Epidermal melanocyte (primary cell): ENCODE measurements at regions not wholly inside any gene's neighbourhood (a gene's known extent, or its start where the extent isn't known, plus 50 kb on each side); places are given as distances from the start of the nearest gene placed in this dataset.

Experiments used
- DNase-seq: peaks from one replicate; pipeline ENCODE4 v3.0.0; 2011; ENCODE audit warnings: low spot score; ENCODE audit not compliant: insufficient read length

GRCh38 chr12:23446746-23447145 is 502.7 kb downstream of the SOX5 start:
- DNase-seq = no peak

DNA sequence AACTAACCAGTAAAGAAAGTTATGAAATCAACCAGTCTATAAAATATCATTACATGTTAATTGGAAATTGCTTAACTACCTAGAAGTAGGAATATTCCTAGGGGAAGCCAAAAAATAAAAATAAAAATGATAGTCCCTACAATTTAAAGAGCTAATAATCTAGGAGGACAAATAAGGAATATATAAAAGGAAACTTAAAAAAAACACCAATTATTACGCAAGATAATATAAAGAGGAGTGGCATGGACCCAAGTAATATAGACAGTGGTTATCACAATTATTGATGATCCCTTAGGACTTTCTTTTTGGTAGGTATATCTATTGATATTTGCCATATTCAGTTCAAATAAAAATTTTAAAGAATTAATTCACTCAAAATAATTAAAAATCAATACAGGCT is 498.7 kb downstream of the SOX5 start:
- no peak for DNase-seq

DNA sequence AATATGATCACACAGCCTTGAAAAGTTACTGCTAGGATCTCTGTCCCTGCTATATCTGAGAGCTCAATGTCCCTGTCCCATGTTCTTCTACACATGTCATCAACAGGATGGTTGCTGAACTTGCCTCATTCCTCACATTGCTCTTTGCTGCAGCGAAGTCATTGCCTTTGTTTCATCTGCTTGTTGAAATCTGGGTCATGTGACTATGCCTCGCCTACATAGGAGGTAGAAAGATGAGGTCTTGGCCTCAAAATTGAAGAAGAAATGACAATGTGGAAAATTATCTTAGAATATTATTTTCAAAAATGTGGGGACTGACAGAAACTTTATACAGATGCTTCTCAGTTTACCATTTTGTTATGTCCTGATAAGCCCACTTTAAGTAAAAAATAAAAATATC is 494.2 kb downstream of the SOX5 start:
- DNase-seq = no peak

- no peak for DNase-seq
These were observed 490.8 kb downstream of the SOX5 start for GRCh38 chr12:23458640-23459039.

- no peak for DNase-seq
These were observed 486.9 kb downstream of the SOX5 start for GRCh38 chr12:23462546-23462945.

DNA sequence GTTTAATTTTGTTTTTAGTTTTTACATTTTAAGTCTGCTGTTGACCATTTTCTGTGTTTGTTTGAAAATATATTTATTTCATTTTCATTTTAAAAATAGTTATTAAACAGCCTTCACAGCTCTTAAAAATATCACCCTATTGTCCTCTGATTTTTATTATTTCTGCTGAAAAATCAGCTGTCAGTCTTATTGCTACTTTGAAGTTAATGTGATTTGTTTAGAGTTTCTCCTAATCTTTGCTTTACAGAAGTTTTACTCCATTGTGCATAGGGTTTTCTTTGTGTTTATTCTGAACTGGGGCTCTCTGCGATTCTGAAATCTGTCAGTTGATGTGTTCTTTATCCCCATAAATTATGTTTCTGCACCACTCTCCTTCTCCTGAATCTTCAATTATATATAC is 486.3 kb downstream of the SOX5 start:
- DNase-seq = no peak

DNA sequence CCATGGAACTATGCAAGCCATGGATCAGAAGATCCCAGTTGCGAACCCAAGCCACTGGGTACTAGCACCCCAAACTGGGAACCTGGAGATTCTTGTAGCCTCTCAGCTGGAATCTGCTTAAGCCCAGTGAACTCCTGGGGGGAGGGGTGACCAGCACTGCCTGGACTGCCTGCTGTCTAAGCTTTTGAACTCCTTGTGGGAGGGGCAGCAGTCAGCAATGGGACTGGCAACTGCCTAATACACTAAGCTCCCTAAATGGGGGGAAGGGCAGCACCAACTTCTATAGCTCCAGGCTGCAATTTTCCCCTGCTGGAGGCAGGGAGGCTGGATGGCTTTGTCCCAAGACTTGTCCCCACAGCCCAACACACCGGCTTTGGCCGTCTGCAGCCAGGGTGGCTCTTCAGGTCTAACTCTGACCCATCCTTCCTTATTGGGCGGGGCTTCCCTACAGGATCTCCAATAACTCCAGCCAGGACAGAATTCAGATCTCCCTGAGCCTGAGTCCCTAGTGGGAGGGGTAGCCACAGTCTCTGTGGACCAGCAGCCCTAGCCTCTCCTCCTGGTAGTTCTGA is 485.1 kb downstream of the SOX5 start:
- no peak for DNase-seq

DNA sequence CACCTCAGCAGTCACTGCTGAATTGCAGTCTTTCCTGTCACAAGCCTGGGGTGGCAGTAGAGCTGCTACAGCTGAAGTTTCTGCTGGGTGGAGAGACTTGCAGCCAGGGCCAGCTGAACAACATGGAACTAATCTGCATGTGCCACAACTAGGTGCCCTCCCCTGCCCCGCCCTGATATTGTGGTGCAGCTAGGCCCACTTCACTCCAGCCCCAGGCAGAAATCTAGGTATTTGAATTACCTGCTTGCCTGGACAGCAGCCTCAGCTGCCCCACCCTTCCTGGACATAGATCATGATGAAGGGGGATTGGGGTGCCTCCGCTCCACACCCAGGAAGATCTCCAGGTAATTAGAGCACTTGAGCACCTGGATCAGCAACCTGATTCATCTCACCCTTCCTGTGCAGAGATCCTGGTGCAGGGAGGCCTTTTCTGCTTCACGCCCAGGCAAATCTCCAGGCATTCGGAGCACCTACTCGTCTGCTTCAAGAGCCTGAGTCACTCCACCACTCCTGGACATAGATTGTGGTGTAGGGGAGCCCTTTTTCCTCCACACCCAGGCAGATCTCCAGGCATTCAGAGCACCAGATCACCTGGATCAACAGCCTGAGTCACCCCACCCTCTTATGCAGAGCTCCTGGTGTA is 477.0 kb downstream of the SOX5 start:
- DNase-seq = no peak

GRCh38 chr12:23473071-23473470 is 476.4 kb downstream of the SOX5 start:
- no peak for DNase-seq

- no peak for DNase-seq
These were observed 475.0 kb downstream of the SOX5 start for GRCh38 chr12:23474438-23474976.
